IMR-90 (cell line): ENCODE measurements at regions not wholly inside any gene's neighbourhood (a gene's known extent, or its start where the extent isn't known, plus 50 kb on each side); places are given as distances from the start of the nearest gene placed in this dataset.

ENCODE experiments used
- ATAC-seq: fragments of 200-7000 bp; cut with Tn5 transposase; 2 replicates; pipeline ENCODE4 v1.9.1; 2020; ENCODE audit warnings: low read depth, mild to moderate bottlenecking, moderate library complexity
- BruUV-seq: library from RNA; stranded (reverse); fragments of 400-500 nt; replicated peaks from 2 replicates; lab custom pipeline; 2021; lab: Mats Ljungman, UMichigan
- CTCF ChIA-PET: fragments of 300-600 bp; formaldehyde crosslinking; extraction: SDS; loops from one replicate; lab custom pipeline; 2021; ENCODE audit warnings: antibody characterized with exemption; lab: Yijun Ruan, JAX
- POLR2A ChIA-PET: fragments of 300-600 bp; sonication (Branson Sonifier 250); formaldehyde crosslinking; loops from one replicate; lab custom pipeline; 2022; ENCODE audit warnings: antibody characterized with exemption; ENCODE audit not compliant: unreplicated experiment; lab: Charles Lee
- DNase-seq: peaks from one replicate; pipeline ENCODE4 v3.0.0; 2013
- H2AFZ ChIP-seq: replicated peaks from 2 replicates; pipeline ENCODE3; 2013; ENCODE audit warnings: low read length, mild to moderate bottlenecking; ENCODE audit not compliant: poor library complexity
- H2AK5ac ChIP-seq: 2 replicates; pipeline ENCODE4 v1.6.1; 2013; ENCODE audit warnings: low read depth, low read length, inconsistent platforms
- H2AK9ac ChIP-seq: replicated peaks from 2 replicates; pipeline ENCODE3; 2013; ENCODE audit warnings: mild to moderate bottlenecking, low read depth, low read length, moderate library complexity; ENCODE audit not compliant: poor library complexity
- H2BK120ac ChIP-seq: 2 replicates; pipeline ENCODE4 v1.6.1; 2013; ENCODE audit warnings: low read depth, low read length, inconsistent platforms
- H2BK15ac ChIP-seq: 3 replicates; pipeline ENCODE4 v1.6.1; 2013; ENCODE audit warnings: low read depth, low read length, inconsistent platforms
- H2BK20ac ChIP-seq: 2 replicates; pipeline ENCODE4 v1.6.1; 2013; ENCODE audit warnings: low read depth, mild to moderate bottlenecking, inconsistent platforms, low read length, moderate library complexity
- H2BK5ac ChIP-seq: 2 replicates; pipeline ENCODE4 v1.6.1; 2013; ENCODE audit warnings: mild to moderate bottlenecking, low read depth, low read length, inconsistent platforms; ENCODE audit not compliant: poor library complexity, severe bottlenecking
- H3K14ac ChIP-seq: replicated peaks from 2 replicates; pipeline ENCODE4 v1.6.1; 2013; ENCODE audit warnings: low read depth, low read length, inconsistent platforms
- H3K18ac ChIP-seq: 2 replicates; pipeline ENCODE4 v1.6.1; 2013; ENCODE audit warnings: low read depth, low read length, control low read depth
- H3K23ac ChIP-seq: 2 replicates; pipeline ENCODE4 v1.6.1; 2013; ENCODE audit warnings: low read depth, low read length, inconsistent platforms
- H3K27ac ChIP-seq: 2 replicates; pipeline ENCODE4 v1.5.1; 2013; ENCODE audit warnings: mild to moderate bottlenecking, control low read depth, low read length; ENCODE audit not compliant: insufficient read depth
- H3K27me3 ChIP-seq: 2 replicates; pipeline ENCODE4 v1.6.1; 2013; ENCODE audit warnings: low read length; ENCODE audit not compliant: control insufficient read depth, insufficient read depth
- H3K36me3 ChIP-seq: 2 replicates; pipeline ENCODE4 v1.6.1; 2013; ENCODE audit warnings: low read length, mixed read lengths; ENCODE audit not compliant: control insufficient read depth, insufficient read depth
- H3K4ac ChIP-seq: 2 replicates; pipeline ENCODE4 v1.6.1; 2013; ENCODE audit warnings: low read depth, low read length, inconsistent platforms
- H3K4me1 ChIP-seq: 2 replicates; pipeline ENCODE4 v1.6.1; 2013; ENCODE audit warnings: low read length, mixed read lengths; ENCODE audit not compliant: control insufficient read depth, insufficient read depth
- H3K4me2 ChIP-seq: 2 replicates; pipeline ENCODE4 v1.6.1; 2013; ENCODE audit warnings: low read depth, mild to moderate bottlenecking, control low read depth, low read length, moderate library complexity
- H3K4me3 ChIP-seq: 2 replicates; pipeline ENCODE4 v1.5.1; 2013; ENCODE audit warnings: low read depth, mild to moderate bottlenecking, control low read depth, low read length, moderate library complexity; ENCODE audit not compliant: insufficient read depth
- H3K56ac ChIP-seq: 2 replicates; pipeline ENCODE4 v1.6.1; 2013; ENCODE audit warnings: low read length, inconsistent platforms; ENCODE audit not compliant: insufficient read depth; ENCODE audit errors: extremely low read depth
- H3K79me1 ChIP-seq, 2 experiments: 2 replicates each; pipeline ENCODE4 v1.6.1; 2013; ENCODE audit warnings: low read length in 2 of 2, inconsistent platforms in 1 of 2, low read depth in 1 of 2
- H3K9ac ChIP-seq: 2 replicates; pipeline ENCODE4 v1.6.1; 2013; ENCODE audit warnings: low read depth, low read length, control low read depth
- H3K9me1 ChIP-seq: 2 replicates; pipeline ENCODE4 v1.6.1; 2013; ENCODE audit warnings: low read length, inconsistent platforms; ENCODE audit not compliant: insufficient read depth
- H3K9me3 ChIP-seq: 2 replicates; pipeline ENCODE4 v1.6.1; 2013; ENCODE audit warnings: low read length; ENCODE audit not compliant: control insufficient read depth, insufficient read depth
- H4K20me1 ChIP-seq: 2 replicates; pipeline ENCODE4 v1.6.1; 2013; ENCODE audit warnings: low read length, inconsistent platforms; ENCODE audit not compliant: insufficient read depth
- H4K5ac ChIP-seq: 2 replicates; pipeline ENCODE4 v1.6.1; 2013; ENCODE audit warnings: mild to moderate bottlenecking, low read depth, low read length, control low read depth
- H4K8ac ChIP-seq, 2 experiments: 2 replicates each; pipeline ENCODE4 v1.6.1; 2013; ENCODE audit warnings: low read depth in 2 of 2, low read length in 2 of 2, control low read depth in 1 of 2, inconsistent platforms in 1 of 2
- H4K91ac ChIP-seq: 2 replicates; pipeline ENCODE4 v1.6.1; 2013; ENCODE audit warnings: low read depth, low read length, inconsistent platforms; ENCODE audit not compliant: insufficient read depth
- BHLHE40 ChIP-seq: fragments of 150-350 bp; IDR thresholded peaks from 2 replicates; pipeline ENCODE4 v1.6.1; 2016; ENCODE audit warnings: mild to moderate bottlenecking, low read depth, low read length
- CEBPB ChIP-seq: IDR thresholded peaks from 2 replicates; pipeline ENCODE4 v1.6.1; 2012; ENCODE audit warnings: low read depth, low read length, improper control_type of control experiment
- CHD1 ChIP-seq: IDR thresholded peaks from 2 replicates; pipeline ENCODE4 v1.6.1; 2012; ENCODE audit warnings: low read depth, low read length, improper control_type of control experiment
- CTCF ChIP-seq: conservative IDR thresholded peaks from 2 replicates; pipeline ENCODE4 v1.5.1; 2012; ENCODE audit warnings: mild to moderate bottlenecking, low read depth, low read length, improper control_type of control experiment
- ELK1 ChIP-seq: fragments of 150-350 bp; IDR thresholded peaks from 2 replicates; pipeline ENCODE4 v1.6.1; 2016; ENCODE audit warnings: low read depth, mild to moderate bottlenecking, low read length, moderate library complexity, borderline replicate concordance
- FOS ChIP-seq: fragments of 150-350 bp; IDR thresholded peaks from 2 replicates; pipeline ENCODE4 v1.6.1; 2016; ENCODE audit warnings: low read depth, low read length
- MAFK ChIP-seq: IDR thresholded peaks from 2 replicates; pipeline ENCODE4 v1.6.1; 2012; ENCODE audit warnings: low read depth, low read length, improper control_type of control experiment
- MAZ ChIP-seq: IDR thresholded peaks from 2 replicates; pipeline ENCODE4 v1.6.1; 2012; ENCODE audit warnings: low read depth, mild to moderate bottlenecking, low read length, improper control_type of control experiment, moderate library complexity, borderline replicate concordance
- MXI1 ChIP-seq: IDR thresholded peaks from 2 replicates; pipeline ENCODE4 v1.6.1; 2012; ENCODE audit warnings: low read depth, mild to moderate bottlenecking, low read length, moderate library complexity, borderline replicate concordance
- NFE2L2 ChIP-seq: fragments of 150-350 bp; IDR thresholded peaks from 2 replicates; pipeline ENCODE4 v1.6.1; 2016; ENCODE audit warnings: low read depth, mild to moderate bottlenecking, low read length
- POLR2A ChIP-seq: IDR thresholded peaks from 2 replicates; pipeline ENCODE4 v1.6.1; 2012; ENCODE audit warnings: mild to moderate bottlenecking, low read depth, low read length
- RAD21 ChIP-seq: IDR thresholded peaks from 2 replicates; pipeline ENCODE4 v1.6.1; 2012; ENCODE audit warnings: low read length, improper control_type of control experiment
- RCOR1 ChIP-seq: IDR thresholded peaks from 2 replicates; pipeline ENCODE4 v1.6.1; 2012; ENCODE audit warnings: mild to moderate bottlenecking, low read length, improper control_type of control experiment; ENCODE audit not compliant: insufficient replicate concordance
- RFX5 ChIP-seq: IDR thresholded peaks from 2 replicates; pipeline ENCODE4 v1.8.0; 2012; ENCODE audit warnings: low read depth, mild to moderate bottlenecking, low read length, moderate library complexity
- SMC3 ChIP-seq: fragments of 150-350 bp; IDR thresholded peaks from 2 replicates; pipeline ENCODE4 v1.6.1; 2016; ENCODE audit warnings: low read depth, mild to moderate bottlenecking, antibody characterized with exemption, low read length, moderate library complexity
- USF2 ChIP-seq: fragments of 150-350 bp; IDR thresholded peaks from 2 replicates; pipeline ENCODE4 v1.6.1; 2017; ENCODE audit warnings: mild to moderate bottlenecking, antibody characterized with exemption, low read length, low read depth
- WGBS, 2 experiments: methylation state at CpG; one replicate each; pipeline versions ENCODE4 v1.1.5 to v1.1.7; 2013; ENCODE audit warnings: missing lambda C conversion rate in 2 of 2; ENCODE audit not compliant: insufficient read length in 1 of 2; ENCODE audit errors: extremely low coverage in 2 of 2; 5-methylcytosine and 5-hydroxymethylcytosine counted together
- dilution Hi-C: fragments of 300-500 bp; cut with HindIII; formaldehyde crosslinking; loops from one replicate; pipeline ENCODE4 v1.14.3; 2018; ENCODE audit warnings: low sequenced_read_pairs; ENCODE audit not compliant: unreplicated experiment
- in situ Hi-C: fragments of 300-500 bp; cut with MboI; formaldehyde crosslinking; loops from 3 replicates; pipeline ENCODE4 v1.14.3; 2019; ENCODE audit warnings: low sequenced_read_pairs, inconsistent platforms, mixed read lengths
- intact Hi-C: fragments of 100-400 bp; cut with micrococcal nuclease; formaldehyde crosslinking; loops from 2 replicates; pipeline ENCODE4 v1.10.0; 2022

GRCh38 chr11:67795746-67796145 is 121.3 kb upstream of the ALDH3B2 start:
- in situ Hi-C loops: no loop called here
- Histone ChIP-seq H3K4me2 (no peak overlapping the region), H2BK120ac (no peak overlapping the region)

More at GRCh38 chr11:67795746-67796145, 121.3 kb upstream of the ALDH3B2 start:
- Histone ChIP-seq H3K27me3 (no peaks in the 10 kb centered on the region), H2AK9ac (no peak overlapping the region), H3K27ac (no peak overlapping the region), H4K8ac (no peak overlapping the region), H2AFZ (no peak overlapping the region), H3K36me3 (no peaks in the 10 kb centered on the region), H3K4ac (no peak overlapping the region), H2BK20ac (no peak overlapping the region), H3K79me1 (no peaks in the 10 kb centered on the region), H4K91ac (no peak overlapping the region), H3K23ac (no peak overlapping the region), H3K9me3 (no peaks in the 10 kb centered on the region), H3K4me3 (no peak overlapping the region), H3K18ac (no peak overlapping the region), H3K9me1 (no peaks in the 10 kb centered on the region), H3K9ac (no peak overlapping the region), H2AK5ac (no peak overlapping the region), H3K4me1 (no peaks in the 10 kb centered on the region), H3K56ac (no peak overlapping the region), H3K14ac (no peak overlapping the region), H4K5ac (no peak overlapping the region), H2BK15ac (no peak overlapping the region), H2BK5ac (no peak overlapping the region), H4K20me1 (no peaks in the 10 kb centered on the region)
- dilution Hi-C loops: no loop called here
- BruUV-seq: no TSS peak
- intact Hi-C loops: loop anchor here (10.0 kb wide), 1 partner anchor 151 kb away; no protein-coding TSS in a partner anchor
- no CpG with 5 or more reads among the region's 12 CpGs for WGBS, 2 experiments
- ATAC-seq (no peak), DNase-seq (no peak)
- ChIA-PET POLR2A (no interaction called here), CTCF (no interaction called here)
- TF ChIP-seq MAZ (no peak), POLR2A (no peak), USF2 (no peak), CTCF (no peak), FOS (no peak), RFX5 (no peak), BHLHE40 (no peak), MAFK (no peak), NFE2L2 (no peak), CHD1 (no peak), CEBPB (no peak), ELK1 (no peak), MXI1 (no peak), SMC3 (no peak), RAD21 (no peak), RCOR1 (no peak)
